GM23248 (cell line): ENCODE measurements at regions not wholly inside any gene's neighbourhood (a gene's known extent, or its start where the extent isn't known, plus 50 kb on each side); places are given as distances from the start of the nearest gene placed in this dataset.

ENCODE experiments used
- DNase-seq: peaks from one replicate; pipeline ENCODE4 v3.0.0-alpha.2; 2015
- H2AFZ ChIP-seq: fragments of 200-600 bp; sonication (generic); 2 replicates; pipeline ENCODE4 v1.6.1; 2016; ENCODE audit warnings: antibody characterized with exemption
- H3F3A ChIP-seq: fragments of 200-600 bp; sonication (generic); 2 replicates; pipeline ENCODE4 v1.6.1; 2016; ENCODE audit warnings: mild to moderate bottlenecking, antibody characterized with exemption, mixed run types; ENCODE audit not compliant: insufficient read depth
- H3K27ac ChIP-seq: fragments of 200-600 bp; sonication (generic); 2 replicates; pipeline ENCODE4 v1.5.1; 2016; ENCODE audit warnings: mild to moderate bottlenecking
- H3K27me3 ChIP-seq: fragments of 200-600 bp; sonication (generic); replicated peaks from 2 replicates; pipeline ENCODE4 v1.6.1; 2016; ENCODE audit warnings: mild to moderate bottlenecking; ENCODE audit not compliant: insufficient read depth
- H3K36me3 ChIP-seq: fragments of 200-600 bp; sonication (generic); 2 replicates; pipeline ENCODE4 v1.6.1; 2016; ENCODE audit warnings: low read depth, mild to moderate bottlenecking
- H3K4me1 ChIP-seq: fragments of 200-600 bp; sonication (generic); 2 replicates; pipeline ENCODE4 v1.6.1; 2016; ENCODE audit warnings: mild to moderate bottlenecking; ENCODE audit not compliant: insufficient read depth
- H3K4me2 ChIP-seq: fragments of 200-600 bp; sonication (generic); one replicate; pipeline ENCODE4 v1.6.1; 2016; ENCODE audit warnings: mild to moderate bottlenecking; ENCODE audit not compliant: unreplicated experiment
- H3K4me3 ChIP-seq: fragments of 200-600 bp; sonication (generic); 2 replicates; pipeline ENCODE4 v1.5.1; 2016; ENCODE audit warnings: mild to moderate bottlenecking
- H3K79me2 ChIP-seq: fragments of 200-600 bp; sonication (generic); 2 replicates; pipeline ENCODE4 v1.6.1; 2016; ENCODE audit warnings: mild to moderate bottlenecking; ENCODE audit not compliant: insufficient read depth
- H3K9ac ChIP-seq: fragments of 200-600 bp; sonication (generic); 2 replicates; pipeline ENCODE4 v1.6.1; 2016; ENCODE audit warnings: mild to moderate bottlenecking
- H3K9me2 ChIP-seq: fragments of 200-600 bp; sonication (generic); 2 replicates; pipeline ENCODE4 v1.6.1; 2016; ENCODE audit warnings: mixed run types, mild to moderate bottlenecking, moderate library complexity; ENCODE audit not compliant: insufficient read depth
- H3K9me3 ChIP-seq: fragments of 200-600 bp; sonication (generic); one replicate; pipeline ENCODE4 v1.6.1; 2017; ENCODE audit warnings: low read depth
- H4K20me1 ChIP-seq: fragments of 200-600 bp; sonication (generic); 2 replicates; pipeline ENCODE4 v1.6.0; 2016; ENCODE audit not compliant: insufficient read depth
- EZH2 ChIP-seq: fragments of 200-600 bp; sonication (generic); IDR thresholded peaks from 2 replicates; pipeline ENCODE4 v1.6.1; 2018; ENCODE audit warnings: antibody characterized with exemption, mild to moderate bottlenecking; ENCODE audit not compliant: insufficient read depth, poor library complexity, severe bottlenecking
- EZH2phosphoT487 ChIP-seq: fragments of 200-600 bp; sonication (generic); IDR thresholded peaks from 2 replicates; pipeline ENCODE4 v1.6.1; 2018; ENCODE audit warnings: antibody characterized with exemption, moderate library complexity, mild to moderate bottlenecking, low read depth; ENCODE audit not compliant: insufficient read depth
- WGBS, 2 experiments: methylation state at CpG; one replicate each; pipeline ENCODE4 v1.1.6; 2015 to 2017; ENCODE audit warnings: low lambda C conversion rate in 2 of 2, low coverage in 1 of 2; ENCODE audit errors: missing lambda C conversion rate in 2 of 2; 5-methylcytosine and 5-hydroxymethylcytosine counted together
- in situ Hi-C: fragments of 300-500 bp; cut with MboI; formaldehyde crosslinking; loops from 2 replicates; pipeline ENCODE4 v1.15.0; 2020

GRCh38 chr4:81647388-81647787 lies 175.7 kb upstream of the RASGEF1B start:
- DNase-seq: no peak
- H3K79me2 ChIP-seq: no peaks in the 10 kb centered on the region
- H3K4me1 ChIP-seq: no peaks in the 10 kb centered on the region
- H3K9me2 ChIP-seq: no peaks in the 10 kb centered on the region
- H4K20me1 ChIP-seq: no peaks in the 10 kb centered on the region
- no peaks in the 10 kb centered on the region for H3F3A ChIP-seq
- in situ Hi-C loops: no loop called here
- H3K9ac ChIP-seq: no peak overlapping the region
- no peak overlapping the region for H3K4me3 ChIP-seq
- TF ChIP-seq EZH2phosphoT487 (no peak), EZH2 (no peak)
- H3K4me2 ChIP-seq: no peak overlapping the region
- H3K27me3 ChIP-seq: no peaks in the 10 kb centered on the region; the same call in 1 of the 2 replicates
- no peak overlapping the region for H3K27ac ChIP-seq
- H3K9me3 ChIP-seq: no peaks in the 10 kb centered on the region
- WGBS, 2 experiments: 66 to 73% methylated on average over 2 of the region's 2 CpGs
- H3K36me3 ChIP-seq: no peaks in the 10 kb centered on the region
- H2AFZ ChIP-seq: no peak overlapping the region

- no peak overlapping the region for H3K27ac ChIP-seq
- no peaks in the 10 kb centered on the region for H3K79me2 ChIP-seq
- DNase-seq: no peak
- H3F3A ChIP-seq: no peaks in the 10 kb centered on the region
- H3K9me2 ChIP-seq: no peaks in the 10 kb centered on the region
- in situ Hi-C loops: no loop called here
- H3K9me3 ChIP-seq: no peaks in the 10 kb centered on the region
- no peaks in the 10 kb centered on the region for H3K36me3 ChIP-seq
- no peak overlapping the region for H3K4me2 ChIP-seq
- 31 to 40% methylated on average over 3 of the region's 3 CpGs for WGBS, 2 experiments
- H2AFZ ChIP-seq: no peak overlapping the region
- no peak overlapping the region for H3K9ac ChIP-seq
- no peaks in the 10 kb centered on the region for H4K20me1 ChIP-seq
- H3K27me3 ChIP-seq: no peaks in the 10 kb centered on the region; the same call in 1 of the 2 replicates
- no peak overlapping the region for H3K4me3 ChIP-seq
- H3K4me1 ChIP-seq: no peaks in the 10 kb centered on the region
- TF ChIP-seq EZH2: no peak
- no peak for TF ChIP-seq EZH2phosphoT487
Observed at GRCh38 chr4:81642543-81642942, 170.8 kb upstream of the RASGEF1B start.

- H3K4me2 ChIP-seq: no peak overlapping the region
- no peaks in the 10 kb centered on the region for H3K79me2 ChIP-seq
- H3K9me3 ChIP-seq: no peaks in the 10 kb centered on the region
- no peak overlapping the region for H3K27ac ChIP-seq
- no peak overlapping the region for H3K9ac ChIP-seq
- no peaks in the 10 kb centered on the region for H3K4me1 ChIP-seq
- H3F3A ChIP-seq: no peaks in the 10 kb centered on the region
- no peak overlapping the region for H2AFZ ChIP-seq
- DNase-seq: no peak
- no peak for TF ChIP-seq EZH2phosphoT487
- no peak for TF ChIP-seq EZH2
- WGBS, 2 experiments: 64 to 83% methylated on average over 1 of the region's 1 CpG
- no peaks in the 10 kb centered on the region for H3K27me3 ChIP-seq
- H3K9me2 ChIP-seq: no peaks in the 10 kb centered on the region
- no peaks in the 10 kb centered on the region for H4K20me1 ChIP-seq
- H3K36me3 ChIP-seq: no peaks in the 10 kb centered on the region
- no peak overlapping the region for H3K4me3 ChIP-seq
- in situ Hi-C loops: no loop called here
Observed at GRCh38 chr4:81639248-81639647, 167.5 kb upstream of the RASGEF1B start.

- DNase-seq: no peak
- Histone ChIP-seq H3K36me3 (no peaks in the 10 kb centered on the region), H3F3A (no peaks in the 10 kb centered on the region), H3K9me3 (no peaks in the 10 kb centered on the region), H3K27me3 (no peaks in the 10 kb centered on the region), H3K27ac (no peak overlapping the region), H2AFZ (no peak overlapping the region), H3K79me2 (no peaks in the 10 kb centered on the region), H3K9ac (no peak overlapping the region), H3K4me3 (no peak overlapping the region), H3K4me1 (no peaks in the 10 kb centered on the region), H3K4me2 (no peak overlapping the region), H3K9me2 (no peaks in the 10 kb centered on the region), H4K20me1 (no peaks in the 10 kb centered on the region)
- TF ChIP-seq EZH2 (no peak), EZH2phosphoT487 (no peak)
- 71 to 78% methylated on average over 1 of the region's 1 CpG for WGBS, 2 experiments
- in situ Hi-C loops: no loop called here
Observed at GRCh38 chr4:81638698-81639097, 167.0 kb upstream of the RASGEF1B start.

GRCh38 chr4:81635739-81636138 lies 164.0 kb upstream of the RASGEF1B start:
- 49 to 54% methylated on average over 6 of the region's 6 CpGs for WGBS, 2 experiments
- Histone ChIP-seq H4K20me1 (no peaks in the 10 kb centered on the region), H3K4me1 (peaks cover 14% of the 10 kb centered on the region), H3F3A (peaks cover 21% of the 10 kb centered on the region), H3K36me3 (no peaks in the 10 kb centered on the region), H3K4me3 (no peak overlapping the region), H3K9ac (no peak overlapping the region), H3K9me2 (no peaks in the 10 kb centered on the region), H2AFZ (0 out of 2 replicates have a peak overlapping the region, but pooled peaks have one; percentile 10), H3K27ac (no peak overlapping the region), H3K4me2 (no peak overlapping the region), H3K79me2 (no peaks in the 10 kb centered on the region), H3K27me3 (no peaks in the 10 kb centered on the region), H3K9me3 (no peaks in the 10 kb centered on the region)
- DNase-seq: no peak
- in situ Hi-C loops: no loop called here
- TF ChIP-seq EZH2 (no peak), EZH2phosphoT487 (no peak)
